ENCODE measurements at regions not wholly inside any gene's neighbourhood (a gene's known extent, or its start where the extent isn't known, plus 50 kb on each side); places are given as distances from the start of the nearest gene placed in this dataset.

- no peak overlapping the region for H3K27ac ChIP-seq (ENCODE audit: poor library complexity, severe bottlenecking)
- ATAC-seq (ENCODE audit: low read depth), result no peak
- H3K4me1 ChIP-seq (ENCODE audit: insufficient read depth, poor library complexity, severe bottlenecking), result no peaks in the 10 kb centered on the region
- no peaks in the 10 kb centered on the region for H3K9me3 ChIP-seq (ENCODE audit: severe bottlenecking)
- no peak for DNase-seq (ENCODE audit: low spot score)
- H3K27me3 ChIP-seq (ENCODE audit: insufficient read depth, poor library complexity, severe bottlenecking), result no peaks in the 10 kb centered on the region
- TF ChIP-seq CTCF (IDR thresholded peaks at IDR 0.05; ENCODE audit: poor library complexity, severe bottlenecking), result no peak
- H3K36me3 ChIP-seq (ENCODE audit: low read depth), result no peaks in the 10 kb centered on the region
- no peak overlapping the region for H3K4me3 ChIP-seq (ENCODE audit: severe bottlenecking)
Observed at GRCh38 chr3:78201091-78201490, 1161.2 kb downstream of the ROBO2 start.

GRCh38 chr3:78204977-78205376 is 1165.1 kb downstream of the ROBO2 start:
- peak; percentile 15 for TF ChIP-seq CTCF (IDR thresholded peaks at IDR 0.05; ENCODE audit: poor library complexity, severe bottlenecking)
- 0 out of 3 replicates have a peak, but pooled peaks have one; percentile 27 for ATAC-seq (ENCODE audit: low read depth)
- no peak overlapping the region for H3K27ac ChIP-seq (ENCODE audit: poor library complexity, severe bottlenecking)

DNA sequence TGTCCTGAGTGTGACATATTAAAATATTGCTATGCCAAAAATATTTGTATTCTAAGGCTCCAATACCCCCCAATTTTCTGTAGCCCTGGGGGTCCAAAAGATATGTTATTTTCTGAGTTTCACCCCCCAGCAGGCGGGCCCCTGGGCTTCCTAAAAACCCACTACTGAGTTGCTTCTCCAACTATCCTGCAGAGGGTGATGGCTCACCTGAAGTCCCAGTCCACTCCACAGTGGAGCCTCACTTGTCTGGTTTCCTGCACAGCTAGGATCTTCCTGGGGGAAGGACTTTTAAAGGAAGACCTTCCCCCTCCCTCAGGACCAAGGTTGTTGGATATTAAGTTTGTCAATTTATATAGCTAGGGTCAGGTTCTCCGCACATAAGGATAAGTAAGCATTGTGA is 1181.4 kb downstream of the ROBO2 start:
- ATAC-seq (ENCODE audit: low read depth), result 0 out of 3 replicates have a peak, but pooled peaks have one; percentile 25
- Histone ChIP-seq H3K27ac (ENCODE audit: poor library complexity, severe bottlenecking) (no peak overlapping the region), H3K4me3 (ENCODE audit: severe bottlenecking) (no peak overlapping the region), H3K9me3 (ENCODE audit: severe bottlenecking) (no peaks in the 10 kb centered on the region), H3K36me3 (ENCODE audit: low read depth) (no peaks in the 10 kb centered on the region), H3K4me1 (ENCODE audit: insufficient read depth, poor library complexity, severe bottlenecking) (no peaks in the 10 kb centered on the region), H3K27me3 (ENCODE audit: insufficient read depth, poor library complexity, severe bottlenecking) (no peaks in the 10 kb centered on the region)
- no peak for DNase-seq (ENCODE audit: low spot score)
- TF ChIP-seq CTCF (IDR thresholded peaks at IDR 0.05; ENCODE audit: poor library complexity, severe bottlenecking), result no peak

More at GRCh38 chr3:78204977-78205376, 1165.1 kb downstream of the ROBO2 start:
- DNase-seq (ENCODE audit: low spot score), result no peak
- Histone ChIP-seq H3K4me1 (ENCODE audit: insufficient read depth, poor library complexity, severe bottlenecking) (no peaks in the 10 kb centered on the region), H3K36me3 (ENCODE audit: low read depth) (no peaks in the 10 kb centered on the region), H3K9me3 (ENCODE audit: severe bottlenecking) (no peaks in the 10 kb centered on the region), H3K27me3 (ENCODE audit: insufficient read depth, poor library complexity, severe bottlenecking) (no peaks in the 10 kb centered on the region), H3K4me3 (ENCODE audit: severe bottlenecking) (no peak overlapping the region)

- DNase-seq (ENCODE audit: low spot score), result no peak
- Histone ChIP-seq H3K27ac (ENCODE audit: poor library complexity, severe bottlenecking) (no peak overlapping the region), H3K27me3 (ENCODE audit: insufficient read depth, poor library complexity, severe bottlenecking) (no peaks in the 10 kb centered on the region), H3K9me3 (ENCODE audit: severe bottlenecking) (no peaks in the 10 kb centered on the region), H3K4me1 (ENCODE audit: insufficient read depth, poor library complexity, severe bottlenecking) (no peaks in the 10 kb centered on the region), H3K4me3 (ENCODE audit: severe bottlenecking) (no peak overlapping the region), H3K36me3 (ENCODE audit: low read depth) (no peaks in the 10 kb centered on the region)
- TF ChIP-seq CTCF (IDR thresholded peaks at IDR 0.05; ENCODE audit: poor library complexity, severe bottlenecking), result no peak
- no peak for ATAC-seq (ENCODE audit: low read depth)
Observed at GRCh38 chr3:78221796-78222195, 1181.9 kb downstream of the ROBO2 start.

- no peak overlapping the region for H3K27ac ChIP-seq (ENCODE audit: poor library complexity, severe bottlenecking)
- no peaks in the 10 kb centered on the region for H3K4me1 ChIP-seq (ENCODE audit: insufficient read depth, poor library complexity, severe bottlenecking)
- no peak for TF ChIP-seq CTCF (IDR thresholded peaks at IDR 0.05; ENCODE audit: poor library complexity, severe bottlenecking)
- no peak overlapping the region for H3K4me3 ChIP-seq (ENCODE audit: severe bottlenecking)
- H3K27me3 ChIP-seq (ENCODE audit: insufficient read depth, poor library complexity, severe bottlenecking), result no peaks in the 10 kb centered on the region
- H3K9me3 ChIP-seq (ENCODE audit: severe bottlenecking), result no peaks in the 10 kb centered on the region
- H3K36me3 ChIP-seq (ENCODE audit: low read depth), result no peaks in the 10 kb centered on the region
- ATAC-seq (ENCODE audit: low read depth) (no peak), DNase-seq (ENCODE audit: low spot score) (no peak)
Observed at GRCh38 chr3:78235841-78236240, 1195.9 kb downstream of the ROBO2 start.
